ENCODE measurements at regions not wholly inside any gene's neighbourhood (a gene's known extent, or its start where the extent isn't known, plus 50 kb on each side); places are given as distances from the start of the nearest gene placed in this dataset.

DNA sequence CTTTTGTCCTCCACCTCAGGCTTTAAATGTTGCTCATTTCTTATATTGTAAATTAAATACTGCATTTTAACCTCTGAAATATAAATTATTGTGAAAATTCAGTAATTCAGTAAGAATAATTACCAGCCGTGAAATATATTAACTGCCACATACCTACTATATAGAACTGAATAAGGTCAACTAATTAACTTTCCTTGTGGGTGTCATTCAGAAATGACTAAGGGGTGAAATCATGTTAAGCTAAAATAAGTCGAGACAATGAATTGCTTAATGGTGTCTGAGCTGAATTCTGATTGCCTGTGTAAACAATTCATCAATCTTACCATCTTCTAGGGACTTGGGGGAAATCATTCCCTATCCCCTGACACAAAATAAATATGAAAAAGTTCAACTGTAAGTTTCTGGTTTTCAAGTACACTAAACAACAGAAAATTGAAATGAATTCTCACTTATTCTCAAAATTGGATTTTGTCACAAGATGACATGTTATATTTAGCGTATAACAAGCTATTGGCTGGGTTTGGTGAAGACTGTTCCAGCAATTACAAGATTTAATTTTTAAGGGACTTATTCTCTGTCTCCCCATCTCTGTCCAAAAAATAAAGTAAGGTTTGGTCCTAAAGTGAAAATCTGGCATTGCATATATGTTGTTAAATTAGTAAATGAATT, 255.1 kb downstream of the METTL4 start:
- ATAC-seq (no peak), DNase-seq (no peak)

GRCh38 chr18:2316751-2317696, 254.3 kb downstream of the METTL4 start:
- DNase-seq (no peak), ATAC-seq (no peak)

DNA sequence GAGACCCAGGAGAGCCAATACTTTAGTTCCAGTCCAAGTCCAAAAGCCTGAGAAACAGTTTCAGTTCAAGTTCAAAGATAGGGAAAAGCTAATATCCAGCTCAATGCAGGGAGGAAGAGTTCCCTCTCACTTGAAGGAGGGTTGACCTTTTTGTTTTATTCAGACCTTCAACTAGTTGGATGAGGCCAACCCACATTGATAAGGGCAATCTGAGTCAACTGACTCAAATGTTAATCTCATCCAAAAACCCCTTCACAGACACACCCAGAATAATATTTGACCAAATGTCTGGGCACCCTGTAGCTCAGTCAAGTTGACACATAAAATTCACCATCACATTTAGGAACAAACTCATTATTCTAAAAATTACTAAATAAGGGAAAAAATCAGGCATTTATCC, 246.8 kb downstream of the METTL4 start:
- no peak for ATAC-seq

GRCh38 chr18:2325308-2325849, 245.9 kb downstream of the METTL4 start:
- DNase-seq, result no peak

More for the DNA sequence above, 246.8 kb downstream of the METTL4 start:
- DNase-seq, result no peak

DNA sequence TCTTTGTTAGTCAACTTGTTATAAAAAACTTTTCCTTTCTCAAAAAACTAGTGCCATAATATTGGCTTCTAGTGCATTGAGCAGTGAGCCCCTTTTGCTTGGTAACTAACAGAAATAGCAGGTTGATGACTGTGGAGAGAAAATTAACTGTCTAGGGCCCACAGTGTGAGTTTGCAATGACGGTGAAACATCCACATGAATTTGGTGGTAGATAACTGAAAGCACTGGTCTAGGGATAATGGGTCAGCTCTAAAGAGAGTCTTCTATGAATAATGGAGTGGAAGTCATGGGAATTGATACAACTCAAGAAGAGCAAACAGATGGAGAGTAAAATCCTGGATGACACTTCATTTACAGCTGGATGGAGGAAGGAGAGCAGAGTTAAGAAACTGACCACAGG, 245.4 kb downstream of the METTL4 start:
- DNase-seq, result no peak
- no peak for ATAC-seq

More at GRCh38 chr18:2325308-2325849, 245.9 kb downstream of the METTL4 start:
- no peak for ATAC-seq

DNA sequence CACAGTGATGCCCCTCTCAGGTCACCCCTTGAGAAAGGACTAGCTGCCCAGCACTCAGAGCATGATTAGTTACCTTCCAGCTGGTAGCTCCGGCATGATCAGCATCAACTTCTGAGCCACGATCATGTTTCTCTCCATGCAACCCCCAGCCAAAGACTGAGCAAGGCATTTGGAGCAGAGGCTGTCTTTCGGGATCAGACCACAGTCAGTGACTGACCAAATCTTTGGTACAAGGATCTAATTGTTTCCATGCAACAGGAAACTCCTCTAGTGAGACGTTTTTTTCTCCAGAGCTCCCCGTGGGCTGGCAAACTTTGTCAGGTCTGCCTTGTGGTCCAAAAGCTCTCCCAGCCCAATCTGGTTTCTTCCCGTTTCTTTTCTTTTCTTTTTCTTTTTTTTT, 244.3 kb downstream of the METTL4 start:
- no peak for DNase-seq
- no peak for ATAC-seq

GRCh38 chr18:2330764-2331163, 240.5 kb downstream of the METTL4 start:
- no peak for DNase-seq

DNA sequence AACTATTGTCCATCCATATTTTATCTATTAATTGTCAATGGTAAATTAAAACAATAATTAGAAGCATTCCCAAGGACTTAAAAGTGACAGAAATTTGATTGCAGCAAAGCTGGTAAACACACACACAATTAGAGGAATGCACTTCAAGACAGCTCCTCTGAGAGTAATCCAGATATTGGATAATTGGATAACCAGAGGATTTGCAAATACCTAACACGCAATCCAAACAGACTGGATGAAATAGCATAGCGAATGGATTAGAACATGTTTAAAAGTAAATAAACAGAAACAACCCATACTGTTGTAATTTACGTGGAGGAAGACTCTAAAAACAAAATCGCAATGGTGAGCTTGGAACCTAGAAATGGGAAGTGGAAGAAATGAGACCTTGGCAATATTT, 239.8 kb downstream of the METTL4 start:
- no peak for ATAC-seq
- no peak for DNase-seq

More at GRCh38 chr18:2330764-2331163, 240.5 kb downstream of the METTL4 start:
- no peak for ATAC-seq

DNA sequence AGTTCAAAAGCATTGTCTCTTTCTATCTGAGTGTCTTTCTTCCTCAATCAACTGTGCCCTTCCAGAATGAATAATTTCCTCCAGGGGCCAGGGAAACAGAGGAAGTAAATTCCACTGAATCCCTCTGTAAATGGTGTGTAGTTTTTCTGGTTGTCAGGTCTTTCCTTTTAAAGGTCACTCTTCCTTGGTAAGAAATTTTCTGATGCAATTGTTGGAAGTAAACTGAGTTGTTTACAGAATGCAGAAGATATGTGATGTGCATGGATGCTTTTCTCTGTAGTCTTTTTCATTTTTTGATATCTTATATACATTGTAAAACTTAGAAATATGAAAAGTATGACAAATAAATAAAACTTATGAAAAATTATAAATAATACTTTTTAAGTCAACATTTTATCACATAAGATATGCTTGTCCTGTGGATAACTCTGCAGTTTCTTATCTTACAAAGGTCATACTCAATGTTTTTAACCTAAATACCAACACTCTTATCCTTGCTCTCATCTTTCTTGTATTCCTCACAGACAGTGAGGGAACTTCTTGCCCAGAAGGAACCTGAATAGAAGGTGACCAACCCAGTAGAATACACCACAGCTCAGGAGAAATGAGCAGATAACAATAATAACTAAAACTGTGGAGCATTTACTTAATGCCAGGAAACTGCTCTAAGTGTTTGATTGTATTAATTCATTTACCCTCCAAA, 234.5 kb downstream of the METTL4 start:
- DNase-seq (no peak), ATAC-seq (no peak)

- ATAC-seq (no peak), DNase-seq (peak; percentile 65)
Measured at GRCh38 chr18:2337552-2338141, 233.7 kb downstream of the METTL4 start.

DNA sequence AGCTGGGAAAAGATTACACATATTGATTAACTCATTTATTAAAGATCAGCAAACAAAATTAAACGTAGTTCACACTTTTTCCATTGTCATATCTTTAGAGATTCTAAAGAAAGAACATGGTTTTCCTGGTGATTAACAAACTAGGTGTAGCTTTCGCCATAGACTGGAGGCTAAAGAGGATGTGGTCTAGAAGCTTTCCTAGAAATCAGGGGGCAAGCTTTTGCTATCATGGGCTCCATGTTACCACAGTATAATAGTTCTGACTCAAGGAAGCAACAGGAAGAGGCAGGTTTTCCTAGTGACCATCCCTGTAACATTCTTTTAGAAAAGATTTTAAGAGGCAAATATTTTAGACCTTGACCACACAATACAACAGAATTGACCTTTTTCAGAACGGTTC, 232.7 kb downstream of the METTL4 start:
- ATAC-seq, result no peak
- no peak for DNase-seq

DNA sequence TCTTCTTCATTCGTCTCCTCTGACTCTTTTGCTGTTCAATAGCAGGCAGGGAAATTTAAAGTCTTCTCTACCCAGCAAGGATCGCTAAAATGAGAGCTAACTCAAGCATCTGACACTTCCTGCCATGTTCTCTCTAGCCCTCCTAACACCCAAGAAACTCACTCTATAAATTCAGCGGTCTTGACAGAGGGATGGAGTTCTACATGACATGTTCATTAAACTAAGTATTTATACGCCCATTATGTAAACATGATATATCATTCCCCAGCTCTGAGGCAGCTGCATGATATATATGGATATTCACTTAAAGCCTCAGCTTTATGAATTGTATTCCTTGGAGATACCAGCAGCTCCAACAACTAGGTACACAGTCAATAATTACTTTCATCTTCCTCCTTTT, 231.0 kb downstream of the METTL4 start:
- ATAC-seq, result no peak
- DNase-seq, result no peak

GRCh38 chr18:2348003-2348402, 223.3 kb downstream of the METTL4 start:
- ATAC-seq (no peak), DNase-seq (no peak)

GRCh38 chr18:2351126-2351850, 220.0 kb downstream of the METTL4 start:
- ATAC-seq, result no peak
- no peak for DNase-seq

GRCh38 chr18:2354292-2354691, 217.0 kb downstream of the METTL4 start:
- ATAC-seq (no peak), DNase-seq (no peak)

DNA sequence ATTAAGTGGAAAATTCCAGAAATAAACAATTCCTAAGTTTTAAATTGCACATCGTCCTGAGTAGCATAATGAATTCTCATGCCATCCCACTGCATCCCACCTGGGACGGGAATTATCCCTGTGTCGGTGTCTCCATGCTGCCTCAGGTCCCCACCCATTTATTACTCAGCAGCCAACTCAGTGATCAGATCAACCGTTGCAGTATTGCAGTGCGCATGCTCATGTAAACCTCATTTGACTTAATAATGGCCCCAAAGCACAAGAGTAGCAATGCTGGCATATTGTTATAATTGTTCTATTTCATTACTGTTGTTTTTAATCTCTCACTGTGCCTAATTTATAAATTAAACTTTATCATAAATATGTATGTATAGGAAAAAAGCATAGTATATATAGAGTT, 214.4 kb downstream of the METTL4 start:
- ATAC-seq (no peak), DNase-seq (no peak)

GRCh38 chr18:2360861-2361260, 210.4 kb downstream of the METTL4 start:
- no peak for ATAC-seq

GRCh38 chr18:2368102-2368501, 203.2 kb downstream of the METTL4 start:
- ATAC-seq, result no peak
- DNase-seq, result no peak

More at GRCh38 chr18:2360861-2361260, 210.4 kb downstream of the METTL4 start:
- DNase-seq, result no peak

GRCh38 chr18:2376707-2377106, 194.6 kb downstream of the METTL4 start:
- no peak for ATAC-seq

GRCh38 chr18:2380101-2380500, 191.2 kb downstream of the METTL4 start:
- ATAC-seq (no peak), DNase-seq (no peak)

More at GRCh38 chr18:2376707-2377106, 194.6 kb downstream of the METTL4 start:
- no peak for DNase-seq

DNA sequence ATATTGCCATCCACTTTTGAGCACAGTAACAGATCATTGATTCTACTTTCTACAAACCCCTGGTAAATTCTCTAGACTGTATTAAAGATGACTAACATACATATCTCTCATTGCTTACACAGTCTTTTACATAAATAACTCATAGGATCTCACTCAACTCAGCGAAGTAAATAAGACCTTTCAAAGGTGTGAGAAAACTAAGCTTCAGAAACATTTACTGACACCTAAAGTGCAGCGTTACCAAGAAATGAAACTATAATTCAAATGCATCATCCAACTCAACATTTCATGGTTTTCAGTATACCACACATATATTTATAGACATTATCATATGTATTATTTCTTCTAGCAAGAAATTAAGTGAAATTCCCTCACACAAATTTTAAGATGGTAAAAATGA, 189.8 kb downstream of the METTL4 start:
- no peak for ATAC-seq
- DNase-seq, result no peak

Measured in stimulated activated naive CD8-positive, alpha-beta T cell treated with anti-CD3 and anti-CD28 coated beads, Interleukin-15, Interleukin-2, amounts not matched to agents 100 U/mL and 50 U/mL, for 24 hours (primary cell).